A549 (cell line): ENCODE measurements at regions not wholly inside any gene's neighbourhood (a gene's known extent, or its start where the extent isn't known, plus 50 kb on each side); places are given as distances from the start of the nearest gene placed in this dataset.
"Not testable (repeated sequence)": the region's sequence is repeated elsewhere in the genome, so short reads cannot be mapped to it uniquely, and the experiment has no call there.

Experiments
- ATAC-seq, 2 experiments: fragments of 200-7000 bp in 1 of 2; fragments of >200 bp in 1 of 2; cut with Nextera tagmentation in 1 of 2; cut with Tn5 transposase in 1 of 2; 3 replicates each; pipeline versions ENCODE4 v1.8.0 to v1.9.1; 2018 to 2020; ENCODE audit warnings: mild to moderate bottlenecking in 1 of 2, moderate library complexity in 1 of 2
- CTCF ChIA-PET: fragments of 300-600 bp; sonication (Branson Sonifier 250); formaldehyde crosslinking; extraction: SDS; loops from one replicate; lab custom pipeline; 2021; ENCODE audit warnings: antibody characterized with exemption, inconsistent platforms; lab: Yijun Ruan, JAX
- POLR2A ChIA-PET: fragments of 350-600 bp; formaldehyde crosslinking; extraction: SDS; loops from one replicate; lab custom pipeline; 2021; ENCODE audit warnings: antibody characterized with exemption, inconsistent platforms; lab: Yijun Ruan, JAX
- DNase-seq, 2 experiments: peaks; one replicate each; pipeline versions ENCODE4 v3.0.0 to v3.0.0-alpha.2; 2011 to 2016; ENCODE audit warnings: low read depth in 1 of 2, low spot score in 1 of 2
- FAIRE-seq: peaks from 2 replicates; lab custom pipeline; 2011; peaks lifted over from hg19 to GRCh38; lab: Jason Lieb, UNC
- H3K27ac ChIP-seq, 2 experiments: fragments of >200 bp; sonication (Bioruptor Twin); formaldehyde crosslinking; 3 replicates each; pipeline ENCODE4 v1.5.1; 2016 to 2017
- H3K4me1 ChIP-seq: fragments of >200 bp; sonication (Bioruptor Twin); formaldehyde crosslinking; 3 replicates; pipeline ENCODE4 v1.6.1; 2016
- H3K4me2 ChIP-seq: fragments of >200 bp; sonication (Bioruptor Twin); formaldehyde crosslinking; 3 replicates; pipeline ENCODE4 v1.6.1; 2016
- H3K4me3 ChIP-seq: fragments of >200 bp; sonication (Bioruptor Twin); formaldehyde crosslinking; 3 replicates; pipeline ENCODE4 v1.5.1; 2016
- H3K9me3 ChIP-seq: fragments of >200 bp; sonication (Bioruptor Twin); formaldehyde crosslinking; 3 replicates; pipeline ENCODE4 v1.6.1; 2016
- CBX2 ChIP-seq: fragments of 200-600 bp; sonication (generic); IDR thresholded peaks from 2 replicates; pipeline ENCODE4 v1.6.1; 2016; ENCODE audit warnings: low read depth, mild to moderate bottlenecking, borderline replicate concordance
- CBX8 ChIP-seq: fragments of 200-600 bp; sonication (generic); IDR thresholded peaks from 2 replicates; pipeline ENCODE4 v1.6.1; 2016
- CHD2 ChIP-seq: fragments of 150-350 bp; IDR thresholded peaks from 2 replicates; pipeline ENCODE4 v1.6.1; 2014; ENCODE audit warnings: low read length; ENCODE audit not compliant: partially characterized antibody
- CTCF ChIP-seq: fragments of >200 bp; sonication (Bioruptor Twin); formaldehyde crosslinking; IDR thresholded peaks from 3 replicates; pipeline ENCODE4 v1.5.1; 2016
- E2F6 ChIP-seq: IDR thresholded peaks from 2 replicates; pipeline ENCODE4 v1.6.1; 2012; ENCODE audit warnings: low read depth, borderline replicate concordance
- ELK1 ChIP-seq: fragments of 150-350 bp; IDR thresholded peaks from 2 replicates; pipeline ENCODE4 v1.6.1; 2014; ENCODE audit warnings: low read depth, mild to moderate bottlenecking, low read length
- FOSB ChIP-seq: fragments of 250-450 bp; sonication (Bioruptor Pico); IDR thresholded peaks from 2 replicates; pipeline ENCODE4 v1.5.0; 2020; ENCODE audit warnings: mild to moderate bottlenecking, moderate library complexity
- FOXS1 ChIP-seq: fragments of 250-450 bp; sonication (Bioruptor Pico); IDR thresholded peaks from 2 replicates; pipeline ENCODE4 v1.5.0; 2020; ENCODE audit warnings: mild to moderate bottlenecking, moderate library complexity
- HEYL ChIP-seq: fragments of 250-450 bp; sonication (Bioruptor Pico); IDR thresholded peaks from 2 replicates; pipeline ENCODE4 v1.8.0; 2021; ENCODE audit warnings: mild to moderate bottlenecking, moderate library complexity
- JUNB ChIP-seq: fragments of >200 bp; sonication (Bioruptor Twin); formaldehyde crosslinking; IDR thresholded peaks from 2 replicates; pipeline ENCODE4 v1.6.1; 2016
- KDM5A ChIP-seq: fragments of 200-600 bp; sonication (generic); IDR thresholded peaks from 2 replicates; pipeline ENCODE4 v1.6.1; 2016; ENCODE audit warnings: antibody characterized with exemption, mild to moderate bottlenecking
- NFE2L2 ChIP-seq: fragments of 150-350 bp; conservative IDR thresholded peaks from 2 replicates; pipeline ENCODE4 v1.6.1; 2014; ENCODE audit warnings: low read length
- RARB ChIP-seq: fragments of 250-450 bp; sonication (Bioruptor Pico); IDR thresholded peaks from 2 replicates; pipeline ENCODE4 v1.8.0; 2021; ENCODE audit warnings: mild to moderate bottlenecking, moderate library complexity
- RFX5 ChIP-seq: fragments of 450-650 bp; IDR thresholded peaks from 2 replicates; pipeline ENCODE4 v1.7.1; 2014; ENCODE audit warnings: antibody characterized with exemption, mild to moderate bottlenecking, moderate library complexity
- RNF2 ChIP-seq: fragments of 200-600 bp; sonication (generic); IDR thresholded peaks from 2 replicates; pipeline ENCODE4 v1.6.1; 2016; ENCODE audit warnings: low read depth, mild to moderate bottlenecking, antibody characterized with exemption, moderate library complexity, borderline replicate concordance
- TP53 ChIP-seq: fragments of 250-450 bp; sonication (Bioruptor Pico); IDR thresholded peaks from 2 replicates; pipeline ENCODE4 v1.5.0; 2021; ENCODE audit warnings: mild to moderate bottlenecking, moderate library complexity
- USF2 ChIP-seq: fragments of 450-650 bp; IDR thresholded peaks from 2 replicates; pipeline ENCODE4 v1.6.1; 2014; ENCODE audit warnings: antibody characterized with exemption
- WGBS: methylation state at CpG from one replicate; pipeline ENCODE4 v1.1.6; 2017; ENCODE audit errors: missing lambda C conversion rate; 5-methylcytosine and 5-hydroxymethylcytosine counted together

GRCh38 chr6:3977875-3978711, 100.8 kb downstream of the FAM217A start (continued):
- TF ChIP-seq KDM5A, result no peak
- TF ChIP-seq JUNB, result no peak
- TF ChIP-seq RFX5, result no peak
- TF ChIP-seq, all 56 proteins: peak for 5

GRCh38 chr6:3978966-3979365, 100.0 kb downstream of the FAM217A start:
- not testable (repeated sequence) for FAIRE-seq, ATAC-seq
- CTCF ChIA-PET, result interaction anchor here (0.9 to 5.4 kb wide), 34 partner anchors 9 to 247 kb away, joined by 3 to 96 read pairs (median 8); partner anchors contain the start of gene FAM50B

GRCh38 chr6:3981917-3982316, 97.0 kb downstream of the FAM217A start:
- Histone ChIP-seq H3K4me1 (peaks cover 15% of the 10 kb centered on the region; the same call in 2 of the 3 replicates), H3K27ac (no peak overlapping the region), H3K4me3 (no peak overlapping the region), H3K9me3 (no peaks in the 10 kb centered on the region), H3K4me2 (no peak overlapping the region)
- FAIRE-seq (no peak), DNase-seq (no peak), ATAC-seq (no peak)
- ChIA-PET POLR2A (no interaction called here), CTCF (interaction anchor here (2.0 to 5.4 kb wide), 3 partner anchors 9 to 235 kb away, joined by 7 to 96 read pairs (median 10); partner anchors contain the start of gene FAM50B)
- TF ChIP-seq CTCF, result no peak
- TF ChIP-seq CHD2, result no peak
- no peak for TF ChIP-seq CBX2
- no peak for TF ChIP-seq NFE2L2
- no peak for TF ChIP-seq USF2
- no peak for TF ChIP-seq CBX8
- no peak for TF ChIP-seq HEYL (CRISPR knock-in tag)
- TF ChIP-seq RNF2, result no peak
- TF ChIP-seq RARB, result no peak
- no peak for TF ChIP-seq FOXS1
- no peak for TF ChIP-seq E2F6
- TF ChIP-seq ELK1, result no peak
- TF ChIP-seq FOSB (CRISPR knock-in tag), result no peak
- TF ChIP-seq TP53 (CRISPR knock-in tag), result no peak
- TF ChIP-seq KDM5A, result no peak

More at GRCh38 chr6:3978966-3979365, 100.0 kb downstream of the FAM217A start:
- POLR2A ChIA-PET, H3K4me1 ChIP-seq, DNase-seq, H3K27ac ChIP-seq, H3K9me3 ChIP-seq, H3K4me3 ChIP-seq, H3K4me2 ChIP-seq: not testable (repeated sequence)
- WGBS, result 58% methylated on average over 1 of the region's 1 CpG
